SK-N-SH (cell line): ENCODE measurements at regions not wholly inside any gene's neighbourhood (a gene's known extent, or its start where the extent isn't known, plus 50 kb on each side); places are given as distances from the start of the nearest gene placed in this dataset.

Source experiments
- MEF2A ChIP-seq: IDR thresholded peaks from 2 replicates; pipeline ENCODE4 v1.4.0; 2012; ENCODE audit warnings: low read depth, borderline replicate concordance
- MXI1 ChIP-seq: IDR thresholded peaks from 2 replicates; pipeline ENCODE4 v1.6.1; 2012; ENCODE audit warnings: mild to moderate bottlenecking, low read depth, low read length, improper control_type of control experiment
- RXRA ChIP-seq: IDR thresholded peaks from 2 replicates; pipeline ENCODE4 v1.4.0; 2012; ENCODE audit warnings: low read depth, mild to moderate bottlenecking, borderline replicate concordance
- YY1 ChIP-seq: IDR thresholded peaks from 2 replicates; pipeline ENCODE4 v1.4.0; 2012; ENCODE audit warnings: low read depth, mild to moderate bottlenecking
- TF ChIP-seq, protein P1 (sequence below): fragments of 200-600 bp; sonication (generic); IDR thresholded peaks from 2 replicates; pipeline ENCODE4 v1.6.1; 2017; ENCODE audit warnings: antibody characterized with exemption, mild to moderate bottlenecking, moderate library complexity
- TF ChIP-seq, protein P2 (sequence below): IDR thresholded peaks from 2 replicates; pipeline ENCODE4 v1.6.1; 2012; ENCODE audit warnings: mild to moderate bottlenecking, low read depth, low read length, moderate library complexity

DNA sequence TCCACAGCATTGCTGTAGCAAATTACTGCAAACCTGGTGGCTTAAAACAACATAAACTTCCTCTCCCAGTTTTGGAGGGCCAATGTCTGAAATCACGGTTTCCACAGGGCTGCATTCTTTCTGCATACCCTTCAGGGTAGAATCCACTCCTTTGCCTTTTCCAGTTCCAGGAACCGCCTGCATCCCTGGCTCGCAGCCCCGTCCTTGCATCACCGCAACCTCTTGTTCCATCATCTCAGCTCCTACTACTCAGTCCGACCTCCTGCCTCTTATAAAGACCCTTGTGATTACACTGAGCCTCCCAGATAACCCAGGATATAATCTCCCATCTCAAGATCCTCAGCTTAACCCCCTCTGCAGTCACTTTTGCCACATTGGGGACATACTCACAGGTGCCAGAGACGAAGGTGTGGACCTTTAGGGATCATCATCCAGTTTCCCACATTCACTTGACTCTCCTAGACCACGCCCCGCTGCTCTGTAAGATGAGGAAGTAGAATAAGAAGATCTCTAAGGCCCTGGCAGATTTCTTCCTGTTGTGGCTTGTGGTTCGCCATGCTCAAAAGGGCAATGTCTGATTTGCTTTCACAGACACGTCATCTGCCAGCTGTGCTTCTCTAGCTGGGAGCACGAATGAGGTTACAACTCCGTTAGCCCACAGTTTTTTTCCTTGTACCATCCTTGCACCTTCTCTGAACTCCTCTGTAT is 103.6 kb upstream of the AGAP1 start:
- no peak for TF ChIP-seq YY1
- TF ChIP-seq, protein P1, sequence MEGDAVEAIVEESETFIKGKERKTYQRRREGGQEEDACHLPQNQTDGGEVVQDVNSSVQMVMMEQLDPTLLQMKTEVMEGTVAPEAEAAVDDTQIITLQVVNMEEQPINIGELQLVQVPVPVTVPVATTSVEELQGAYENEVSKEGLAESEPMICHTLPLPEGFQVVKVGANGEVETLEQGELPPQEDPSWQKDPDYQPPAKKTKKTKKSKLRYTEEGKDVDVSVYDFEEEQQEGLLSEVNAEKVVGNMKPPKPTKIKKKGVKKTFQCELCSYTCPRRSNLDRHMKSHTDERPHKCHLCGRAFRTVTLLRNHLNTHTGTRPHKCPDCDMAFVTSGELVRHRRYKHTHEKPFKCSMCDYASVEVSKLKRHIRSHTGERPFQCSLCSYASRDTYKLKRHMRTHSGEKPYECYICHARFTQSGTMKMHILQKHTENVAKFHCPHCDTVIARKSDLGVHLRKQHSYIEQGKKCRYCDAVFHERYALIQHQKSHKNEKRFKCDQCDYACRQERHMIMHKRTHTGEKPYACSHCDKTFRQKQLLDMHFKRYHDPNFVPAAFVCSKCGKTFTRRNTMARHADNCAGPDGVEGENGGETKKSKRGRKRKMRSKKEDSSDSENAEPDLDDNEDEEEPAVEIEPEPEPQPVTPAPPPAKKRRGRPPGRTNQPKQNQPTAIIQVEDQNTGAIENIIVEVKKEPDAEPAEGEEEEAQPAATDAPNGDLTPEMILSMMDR = no peak
- no peak for TF ChIP-seq RXRA
- TF ChIP-seq, protein P2, sequence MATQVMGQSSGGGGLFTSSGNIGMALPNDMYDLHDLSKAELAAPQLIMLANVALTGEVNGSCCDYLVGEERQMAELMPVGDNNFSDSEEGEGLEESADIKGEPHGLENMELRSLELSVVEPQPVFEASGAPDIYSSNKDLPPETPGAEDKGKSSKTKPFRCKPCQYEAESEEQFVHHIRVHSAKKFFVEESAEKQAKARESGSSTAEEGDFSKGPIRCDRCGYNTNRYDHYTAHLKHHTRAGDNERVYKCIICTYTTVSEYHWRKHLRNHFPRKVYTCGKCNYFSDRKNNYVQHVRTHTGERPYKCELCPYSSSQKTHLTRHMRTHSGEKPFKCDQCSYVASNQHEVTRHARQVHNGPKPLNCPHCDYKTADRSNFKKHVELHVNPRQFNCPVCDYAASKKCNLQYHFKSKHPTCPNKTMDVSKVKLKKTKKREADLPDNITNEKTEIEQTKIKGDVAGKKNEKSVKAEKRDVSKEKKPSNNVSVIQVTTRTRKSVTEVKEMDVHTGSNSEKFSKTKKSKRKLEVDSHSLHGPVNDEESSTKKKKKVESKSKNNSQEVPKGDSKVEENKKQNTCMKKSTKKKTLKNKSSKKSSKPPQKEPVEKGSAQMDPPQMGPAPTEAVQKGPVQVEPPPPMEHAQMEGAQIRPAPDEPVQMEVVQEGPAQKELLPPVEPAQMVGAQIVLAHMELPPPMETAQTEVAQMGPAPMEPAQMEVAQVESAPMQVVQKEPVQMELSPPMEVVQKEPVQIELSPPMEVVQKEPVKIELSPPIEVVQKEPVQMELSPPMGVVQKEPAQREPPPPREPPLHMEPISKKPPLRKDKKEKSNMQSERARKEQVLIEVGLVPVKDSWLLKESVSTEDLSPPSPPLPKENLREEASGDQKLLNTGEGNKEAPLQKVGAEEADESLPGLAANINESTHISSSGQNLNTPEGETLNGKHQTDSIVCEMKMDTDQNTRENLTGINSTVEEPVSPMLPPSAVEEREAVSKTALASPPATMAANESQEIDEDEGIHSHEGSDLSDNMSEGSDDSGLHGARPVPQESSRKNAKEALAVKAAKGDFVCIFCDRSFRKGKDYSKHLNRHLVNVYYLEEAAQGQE = no peak
- TF ChIP-seq MXI1 = no peak
- no peak for TF ChIP-seq MEF2A
